H9 (cell line): ENCODE measurements at regions not wholly inside any gene's neighbourhood (a gene's known extent, or its start where the extent isn't known, plus 50 kb on each side); places are given as distances from the start of the nearest gene placed in this dataset.

Source experiments
- DNase-seq: peaks from one replicate; pipeline ENCODE4 v3.0.0-alpha.2; 2017
- H2AFZ ChIP-seq: one replicate; pipeline ENCODE4 v1.6.1; 2013; ENCODE audit warnings: mild to moderate bottlenecking, low read length, control low read depth, moderate library complexity
- H2AK5ac ChIP-seq: 2 replicates; pipeline ENCODE4 v1.6.1; 2013; ENCODE audit warnings: low read length, control low read depth, mixed read lengths; ENCODE audit not compliant: insufficient read length
- H2BK120ac ChIP-seq: one replicate; pipeline ENCODE4 v1.6.1; 2013; ENCODE audit warnings: low read depth, mild to moderate bottlenecking, low read length, control low read depth, inconsistent platforms; ENCODE audit not compliant: poor library complexity, severe bottlenecking
- H2BK12ac ChIP-seq: 2 replicates; pipeline ENCODE4 v1.6.1; 2013; ENCODE audit warnings: low read length, control low read depth, mixed read lengths, low read depth; ENCODE audit not compliant: insufficient read length
- H2BK15ac ChIP-seq: 2 replicates; pipeline ENCODE4 v1.6.1; 2013; ENCODE audit warnings: low read depth, low read length, control low read depth
- H2BK20ac ChIP-seq: one replicate; pipeline ENCODE4 v1.6.1; 2013; ENCODE audit warnings: low read depth, mild to moderate bottlenecking, low read length, control low read depth, inconsistent platforms; ENCODE audit not compliant: poor library complexity, severe bottlenecking
- H2BK5ac ChIP-seq: 2 replicates; pipeline ENCODE4 v1.6.1; 2013; ENCODE audit warnings: low read length, control low read depth, mixed read lengths; ENCODE audit not compliant: insufficient read length
- H3K14ac ChIP-seq: 2 replicates; pipeline ENCODE4 v1.6.1; 2013; ENCODE audit warnings: low read length, control low read depth; ENCODE audit not compliant: insufficient read depth
- H3K18ac ChIP-seq: 2 replicates; pipeline ENCODE4 v1.6.1; 2013; ENCODE audit warnings: low read depth, mild to moderate bottlenecking, mixed read lengths, low read length, control low read depth; ENCODE audit not compliant: insufficient read length
- H3K23ac ChIP-seq: 2 replicates; pipeline ENCODE4 v1.6.1; 2013; ENCODE audit warnings: low read length, control low read depth, mixed read lengths, low read depth; ENCODE audit not compliant: insufficient read length
- H3K23me2 ChIP-seq: 2 replicates; pipeline ENCODE4 v1.6.1; 2013; ENCODE audit warnings: low read depth, mild to moderate bottlenecking, mixed read lengths, low read length, control low read depth; ENCODE audit not compliant: insufficient read length, poor library complexity, severe bottlenecking
- H3K27ac ChIP-seq: 2 replicates; pipeline ENCODE4 v1.5.1; 2013; ENCODE audit warnings: low read length, control low read depth, mixed read lengths, low read depth; ENCODE audit not compliant: insufficient read length
- H3K27me3 ChIP-seq: 2 replicates; pipeline ENCODE4 v1.6.1; 2013; ENCODE audit warnings: low read length, control low read depth, inconsistent platforms; ENCODE audit not compliant: insufficient read depth
- H3K4ac ChIP-seq: 2 replicates; pipeline ENCODE4 v1.6.1; 2013; ENCODE audit warnings: low read depth, mild to moderate bottlenecking, control low read depth, inconsistent platforms, low read length, moderate library complexity
- H3K4me1 ChIP-seq: 2 replicates; pipeline ENCODE4 v1.6.1; 2013; ENCODE audit warnings: low read length, control low read depth, inconsistent platforms; ENCODE audit not compliant: insufficient read depth
- H3K4me2 ChIP-seq: 2 replicates; pipeline ENCODE4 v1.6.1; 2013; ENCODE audit warnings: low read length, control low read depth, mixed read lengths; ENCODE audit not compliant: insufficient read length, insufficient read depth
- H3K56ac ChIP-seq: 2 replicates; pipeline ENCODE4 v1.6.1; 2013; ENCODE audit warnings: low read depth, mild to moderate bottlenecking, mixed read lengths, low read length, control low read depth; ENCODE audit not compliant: insufficient read length
- H3K79me1 ChIP-seq: 2 replicates; pipeline ENCODE4 v1.6.1; 2013; ENCODE audit warnings: low read depth, mild to moderate bottlenecking, moderate library complexity, low read length, control low read depth, inconsistent platforms; ENCODE audit not compliant: insufficient read depth, poor library complexity, severe bottlenecking
- H3K79me2 ChIP-seq: 2 replicates; pipeline ENCODE4 v1.6.1; 2013; ENCODE audit warnings: low read length, control low read depth, inconsistent platforms; ENCODE audit not compliant: insufficient read depth
- H3K9ac ChIP-seq: 2 replicates; pipeline ENCODE4 v1.6.1; 2013; ENCODE audit warnings: low read length, control low read depth, mixed read lengths; ENCODE audit not compliant: insufficient read length; ENCODE audit errors: extremely low read depth
- H3K9me3 ChIP-seq: one replicate; pipeline ENCODE4 v1.6.1; 2013; ENCODE audit warnings: low read depth, low read length, inconsistent platforms; ENCODE audit not compliant: control insufficient read depth
- H3T11ph ChIP-seq: one replicate; pipeline ENCODE4 v1.6.1; 2013; ENCODE audit warnings: mild to moderate bottlenecking, low read length, control low read depth, inconsistent platforms
- H4K20me1 ChIP-seq: one replicate; pipeline ENCODE4 v1.6.1; 2013; ENCODE audit not compliant: control insufficient read depth, insufficient read length, insufficient read depth
- H4K5ac ChIP-seq: 2 replicates; pipeline ENCODE4 v1.6.1; 2013; ENCODE audit warnings: low read depth, mild to moderate bottlenecking, mixed read lengths, low read length, control low read depth; ENCODE audit not compliant: insufficient read length
- H4K8ac ChIP-seq: replicated peaks from 2 replicates; pipeline ENCODE4 v1.6.1; 2013; ENCODE audit warnings: low read length, control low read depth, mixed read lengths, low read depth; ENCODE audit not compliant: insufficient read length
- H4K91ac ChIP-seq: 2 replicates; pipeline ENCODE4 v1.6.1; 2013; ENCODE audit warnings: low read depth, mild to moderate bottlenecking, moderate library complexity, mixed read lengths, low read length, control low read depth; ENCODE audit not compliant: insufficient read length
- H3K27ac Mint-ChIP-seq, 3 experiments: 2 replicates in 2 of 3; 3 replicates in 1 of 3; pipeline ENCODE4 v1.8.0; 2020 to 2021; ENCODE audit warnings: mixed read lengths in 3 of 3, mild to moderate bottlenecking in 1 of 3, moderate library complexity in 1 of 3
- H3K27me3 Mint-ChIP-seq: 2 replicates; pipeline ENCODE4 v1.8.0; 2021; ENCODE audit warnings: low read depth, mild to moderate bottlenecking, moderate library complexity, mixed read lengths
- H3K36me3 Mint-ChIP-seq, 3 experiments: 2 replicates in 2 of 3; 3 replicates in 1 of 3; pipeline ENCODE4 v1.8.0; 2020 to 2021; ENCODE audit warnings: low read depth in 3 of 3, mixed read lengths in 3 of 3; ENCODE audit not compliant: insufficient read depth in 1 of 3
- H3K4me1 Mint-ChIP-seq, 2 experiments: 2 replicates each; pipeline ENCODE4 v1.8.0; 2020; ENCODE audit warnings: mixed read lengths in 2 of 2
- H3K4me3 Mint-ChIP-seq, 2 experiments: 2 replicates in 1 of 2; 3 replicates in 1 of 2; pipeline ENCODE4 v1.8.0; 2020 to 2021; ENCODE audit warnings: mild to moderate bottlenecking in 2 of 2, mixed read lengths in 2 of 2, moderate library complexity in 1 of 2
- H3K9me3 Mint-ChIP-seq, 2 experiments: 2 replicates in 1 of 2; 3 replicates in 1 of 2; pipeline ENCODE4 v1.8.0; 2020; ENCODE audit warnings: mild to moderate bottlenecking in 2 of 2, mixed read lengths in 2 of 2, moderate library complexity in 1 of 2
- whole genome bisulfite sequencing: extraction: QIAGEN DNeasy Blood & Tissue Kit; methylation state at CpG from one replicate; pipeline ENCODE4 v1.1.7; 2013; ENCODE audit warnings: missing lambda C conversion rate, low lambda C conversion rate, mixed read lengths; ENCODE audit not compliant: insufficient read length; ENCODE audit errors: extremely low coverage; 5-methylcytosine and 5-hydroxymethylcytosine counted together
- TF ChIP-seq, protein P1 (sequence below): fragments of 200-600 bp; sonication (generic); conservative IDR thresholded peaks from 3 replicates; pipeline ENCODE4 v1.8.0; 2021; ENCODE audit warnings: antibody characterized with exemption, mild to moderate bottlenecking

DNA sequence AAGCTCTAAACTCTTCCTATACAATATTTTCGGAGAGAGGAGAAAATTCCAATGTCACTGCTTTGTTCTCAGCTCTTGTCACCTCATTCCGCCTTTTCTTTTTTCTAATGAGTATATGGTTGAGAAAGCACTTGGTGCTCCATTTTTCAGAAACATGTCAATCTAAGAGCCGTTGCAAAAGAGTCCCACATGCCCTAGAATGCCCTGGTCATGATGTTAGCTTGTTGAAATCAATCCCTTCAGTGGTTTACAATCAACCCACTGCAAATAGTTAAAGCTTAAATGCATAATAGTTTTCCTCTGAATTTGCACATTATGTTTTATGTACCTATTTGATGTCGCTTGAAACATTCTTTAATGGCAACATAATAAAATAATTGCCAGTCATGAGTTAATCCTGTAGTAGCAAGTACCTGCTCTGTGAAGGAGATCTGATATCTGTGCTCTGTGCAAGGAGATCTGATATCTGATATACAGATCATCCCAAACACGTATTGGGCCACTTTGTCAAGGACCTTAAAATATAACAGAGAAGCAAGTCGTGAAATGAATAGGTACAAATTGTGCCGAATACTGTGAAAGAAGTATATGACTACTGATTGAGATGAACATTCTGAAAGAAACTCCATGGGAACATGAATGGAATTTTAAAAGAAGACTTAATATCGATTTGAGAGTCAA, 1633.5 kb downstream of the SUCLG1 start:
- Histone ChIP-seq H3K79me1 (no peaks in the 10 kb centered on the region), H3K4ac (no peak overlapping the region), H3K23ac (no peak overlapping the region), H4K20me1 (no peaks in the 10 kb centered on the region), H3K14ac (no peak overlapping the region), H2AK5ac (no peak overlapping the region), H2BK120ac (no peak overlapping the region), H4K5ac (no peak overlapping the region), H2BK12ac (no peak overlapping the region), H4K91ac (no peak overlapping the region), H3K56ac (no peak overlapping the region), H3K79me2 (no peaks in the 10 kb centered on the region), H3K27ac (no peak overlapping the region), H3K18ac (no peak overlapping the region), H2BK20ac (no peak overlapping the region), H3K27me3 (no peaks in the 10 kb centered on the region), H3K23me2 (no peaks in the 10 kb centered on the region), H4K8ac (no peak overlapping the region), H2AFZ (no peak overlapping the region), H3K9ac (no peak overlapping the region), H3K4me1 (no peaks in the 10 kb centered on the region), H3K9me3 (no peaks in the 10 kb centered on the region), H3T11ph (no peak overlapping the region), H3K4me2 (no peak overlapping the region), H2BK15ac (no peak overlapping the region), H2BK5ac (no peak overlapping the region)
- H3K27me3 Mint-ChIP-seq: no peaks in the 10 kb centered on the region
- H3K4me1 Mint-ChIP-seq: no peaks in the 10 kb centered on the region
- DNase-seq: no peak
- TF ChIP-seq, protein P1, sequence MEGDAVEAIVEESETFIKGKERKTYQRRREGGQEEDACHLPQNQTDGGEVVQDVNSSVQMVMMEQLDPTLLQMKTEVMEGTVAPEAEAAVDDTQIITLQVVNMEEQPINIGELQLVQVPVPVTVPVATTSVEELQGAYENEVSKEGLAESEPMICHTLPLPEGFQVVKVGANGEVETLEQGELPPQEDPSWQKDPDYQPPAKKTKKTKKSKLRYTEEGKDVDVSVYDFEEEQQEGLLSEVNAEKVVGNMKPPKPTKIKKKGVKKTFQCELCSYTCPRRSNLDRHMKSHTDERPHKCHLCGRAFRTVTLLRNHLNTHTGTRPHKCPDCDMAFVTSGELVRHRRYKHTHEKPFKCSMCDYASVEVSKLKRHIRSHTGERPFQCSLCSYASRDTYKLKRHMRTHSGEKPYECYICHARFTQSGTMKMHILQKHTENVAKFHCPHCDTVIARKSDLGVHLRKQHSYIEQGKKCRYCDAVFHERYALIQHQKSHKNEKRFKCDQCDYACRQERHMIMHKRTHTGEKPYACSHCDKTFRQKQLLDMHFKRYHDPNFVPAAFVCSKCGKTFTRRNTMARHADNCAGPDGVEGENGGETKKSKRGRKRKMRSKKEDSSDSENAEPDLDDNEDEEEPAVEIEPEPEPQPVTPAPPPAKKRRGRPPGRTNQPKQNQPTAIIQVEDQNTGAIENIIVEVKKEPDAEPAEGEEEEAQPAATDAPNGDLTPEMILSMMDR: no peak
- no peak overlapping the region for H3K27ac Mint-ChIP-seq
- WGBS: no CpG with 5 or more reads among the region's 8 CpGs
- no peak overlapping the region for H3K4me3 Mint-ChIP-seq
- H3K9me3 Mint-ChIP-seq: no peaks in the 10 kb centered on the region
- no peaks in the 10 kb centered on the region for H3K36me3 Mint-ChIP-seq
